ENCODE measurements at regions not wholly inside any gene's neighbourhood (a gene's known extent, or its start where the extent isn't known, plus 50 kb on each side); places are given as distances from the start of the nearest gene placed in this dataset.

GRCh38 chr16:54344646-54345630 lies 58.4 kb upstream of the IRX3 start:
- ATAC-seq, result no peak
- WGBS (ENCODE audit: missing lambda C conversion rate), result 58% methylated on average over 22 of the region's 22 CpGs

GRCh38 chr16:54342966-54343365 lies 56.4 kb upstream of the IRX3 start:
- Histone ChIP-seq H3K4me2 (no peak overlapping the region), H3K4me3 (no peak overlapping the region), H3K27ac (no peak overlapping the region), H3K9me3 (peaks cover under 1% of the 10 kb centered on the region; the same call in 1 of the 3 replicates), H3K4me1 (no peaks in the 10 kb centered on the region)
- FAIRE-seq (no peak), DNase-seq (ENCODE audit: low read depth in 1 of 2, low spot score in 1 of 2) (no peak), ATAC-seq (no peak)
- WGBS (ENCODE audit: missing lambda C conversion rate), result 73% methylated on average over 5 of the region's 5 CpGs
- CTCF ChIA-PET, result no interaction called here
- POLR2A ChIA-PET, result no interaction called here
- no peak for TF ChIP-seq PBX3 (IDR thresholded peaks at IDR 0.05)
- TF ChIP-seq ESRRA (IDR thresholded peaks at IDR 0.05; ENCODE audit: borderline replicate concordance, low read length), result no peak
- no peak for TF ChIP-seq SMC3 (IDR thresholded peaks at IDR 0.05)
- TF ChIP-seq NPAS2 (CRISPR knock-in tag; IDR thresholded peaks at IDR 0.05; ENCODE audit: borderline replicate concordance), result no peak
- no peak for TF ChIP-seq ZNF302 (CRISPR knock-in tag; IDR thresholded peaks at IDR 0.05)
- TF ChIP-seq RARB (CRISPR knock-in tag; IDR thresholded peaks at IDR 0.05), result no peak
- TF ChIP-seq ELK1 (IDR thresholded peaks at IDR 0.05; ENCODE audit: low read depth, low read length), result no peak
- no peak for TF ChIP-seq POLR2A (IDR thresholded peaks at IDR 0.05; ENCODE audit: low read length)
- TF ChIP-seq ZSCAN20 (CRISPR knock-in tag; IDR thresholded peaks at IDR 0.05), result no peak
- no peak for TF ChIP-seq CHD2 (IDR thresholded peaks at IDR 0.05; ENCODE audit: low read length, partially characterized antibody)

More at GRCh38 chr16:54344646-54345630, 58.4 kb upstream of the IRX3 start:
- FAIRE-seq (no peak), DNase-seq (ENCODE audit: low read depth in 1 of 2, low spot score in 1 of 2) (no peak)
- H3K4me3 ChIP-seq, result no peak overlapping the region
- POLR2A ChIA-PET, result no interaction called here
- no peaks in the 10 kb centered on the region for H3K4me1 ChIP-seq
- no peak overlapping the region for H3K27ac ChIP-seq
- CTCF ChIA-PET, result interaction anchor here (0.6 to 1.0 kb wide), 2 partner anchors 26 to 613 kb away, joined by 3 read pairs; no protein-coding TSS in a partner anchor
- H3K9me3 ChIP-seq, result peaks cover 18% of the 10 kb centered on the region; the same call in 2 of the 3 replicates
- TF ChIP-seq RCOR1 (IDR thresholded peaks at IDR 0.05; ENCODE audit: low read depth, low read length) (no peak), HOXB13 (CRISPR knock-in tag; IDR thresholded peaks at IDR 0.05; ENCODE audit: low read depth) (no peak), HOXA7 (CRISPR knock-in tag; IDR thresholded peaks at IDR 0.05) (no peak), NR3C1 (IDR thresholded peaks at IDR 0.05) (no peak), REST (IDR thresholded peaks at IDR 0.05) (no peak), JUNB (IDR thresholded peaks at IDR 0.05) (no peak)
- H3K4me2 ChIP-seq, result no peak overlapping the region

Data from A549 (cell line).